HG03558 (cell line): ENCODE measurements at regions not wholly inside any gene's neighbourhood (a gene's known extent, or its start where the extent isn't known, plus 50 kb on each side); places are given as distances from the start of the nearest gene placed in this dataset.
"Not testable (repeated sequence)": the region's sequence is repeated elsewhere in the genome, so short reads cannot be mapped to it uniquely, and the experiment has no call there.

Experiments used
- ATAC-seq: cut with Tn5 transposase; IDR thresholded peaks from one replicate; pipeline ENCODE4 v1.9.1; 2021; ENCODE audit warnings: moderate number of reproducible peaks; ENCODE audit not compliant: unreplicated experiment; ENCODE audit errors: extremely low read depth

GRCh38 chr4:124947622-124948265 lies 235.2 kb upstream of the ANKRD50 start:
- ATAC-seq: no peak

DNA sequence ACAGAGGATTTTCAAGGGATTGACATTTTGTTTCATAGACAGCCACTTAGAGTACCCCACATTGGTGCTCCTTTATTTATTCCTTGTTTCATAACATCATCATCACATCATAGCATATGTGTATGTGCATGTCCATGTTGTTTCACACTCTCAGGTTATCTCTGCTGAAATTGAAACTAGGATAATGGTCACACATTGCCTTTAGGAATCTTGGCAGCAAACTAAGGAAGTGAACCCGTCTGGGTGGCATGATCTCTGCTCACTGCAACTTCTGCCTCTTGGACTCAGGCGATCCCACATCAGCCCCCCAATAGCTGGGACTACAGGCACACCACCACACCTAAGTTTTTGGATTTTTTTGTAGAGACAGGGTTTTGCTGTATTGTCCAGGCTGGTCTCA lies 234.2 kb upstream of the ANKRD50 start:
- ATAC-seq: no peak

DNA sequence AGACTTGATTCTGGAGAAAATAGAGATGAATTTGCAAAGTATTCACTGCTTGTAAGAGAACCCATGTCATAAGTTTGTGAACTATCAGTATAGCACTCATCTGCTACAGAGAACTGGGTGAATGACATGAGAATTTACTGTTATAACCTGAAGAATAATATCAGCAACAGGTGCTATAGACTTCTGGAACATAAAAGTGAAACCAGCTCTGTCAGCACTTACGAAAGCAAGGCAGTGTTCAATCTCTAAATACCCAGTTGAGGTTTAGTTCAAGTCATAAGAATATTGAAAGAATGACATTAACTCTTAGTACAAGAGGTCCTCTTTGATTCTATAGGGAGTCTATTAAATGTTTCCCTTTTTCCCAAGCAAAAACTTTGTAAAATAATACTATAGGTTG lies 232.9 kb upstream of the ANKRD50 start:
- ATAC-seq: no peak

DNA sequence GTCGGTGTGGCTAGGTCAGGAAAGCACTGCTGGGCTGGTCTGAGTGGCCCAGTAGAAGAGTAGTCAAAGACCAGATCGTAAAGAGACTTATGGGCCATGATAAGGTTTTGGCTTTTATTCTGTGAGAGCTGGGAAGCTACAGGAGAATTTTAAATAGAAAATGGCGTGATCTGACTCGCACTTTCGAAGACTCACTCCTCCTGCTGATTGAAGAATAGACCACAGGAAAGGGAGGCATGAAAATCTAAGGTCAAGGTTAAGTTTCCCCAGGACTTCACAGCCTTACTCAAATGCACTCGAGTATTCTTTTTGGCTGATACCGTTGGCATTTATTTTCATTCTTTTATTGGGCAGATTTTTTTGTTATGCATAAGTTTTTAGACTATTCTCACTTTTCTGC lies 231.4 kb upstream of the ANKRD50 start:
- ATAC-seq: no peak

GRCh38 chr4:124943145-124943889 lies 230.8 kb upstream of the ANKRD50 start:
- no peak for ATAC-seq

- ATAC-seq: no peak
Observed at GRCh38 chr4:124941267-124941666, 228.7 kb upstream of the ANKRD50 start.

DNA sequence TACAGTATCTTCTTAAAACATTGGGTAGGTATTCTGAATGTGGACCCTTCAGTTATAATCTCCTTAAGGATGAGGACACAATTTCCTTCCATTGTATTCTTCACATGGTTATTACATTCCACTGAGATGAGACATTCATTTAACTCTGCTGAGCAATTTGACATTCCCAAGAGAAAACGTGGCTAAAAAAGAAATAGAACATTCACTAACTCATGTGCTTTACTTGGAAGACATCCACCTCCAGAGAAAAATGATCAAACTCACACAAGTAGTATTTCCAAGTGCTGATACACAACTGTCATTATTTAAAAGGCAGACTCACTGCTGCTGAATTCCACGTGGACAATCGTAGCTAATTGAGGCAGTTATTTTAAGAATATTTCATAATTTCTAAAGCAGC lies 227.9 kb upstream of the ANKRD50 start:
- no peak for ATAC-seq

- ATAC-seq: no peak
Observed at GRCh38 chr4:124939908-124940307, 227.4 kb upstream of the ANKRD50 start.

- ATAC-seq: no peak
Observed at GRCh38 chr4:124938836-124939235, 226.3 kb upstream of the ANKRD50 start.

- ATAC-seq: no peak
Observed at GRCh38 chr4:124937993-124938392, 225.5 kb upstream of the ANKRD50 start.

DNA sequence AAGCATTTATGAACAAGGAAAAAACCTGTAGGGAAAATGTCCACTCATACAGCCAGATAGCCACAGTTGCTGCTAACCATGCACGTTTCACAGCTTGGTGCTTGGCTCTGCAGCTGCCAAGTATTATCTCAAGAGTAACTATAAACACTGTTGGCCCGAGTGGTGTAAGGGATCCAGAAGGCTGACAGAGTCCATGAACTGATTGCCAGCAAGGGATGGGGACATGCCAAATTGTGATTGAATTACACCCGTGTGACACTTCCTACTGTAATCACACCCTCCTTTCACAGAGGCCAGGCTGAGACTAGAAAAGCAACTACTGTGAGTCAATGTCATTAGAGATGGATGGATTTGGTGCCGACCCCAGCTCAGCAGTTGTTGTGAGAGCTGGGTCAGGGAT lies 223.9 kb upstream of the ANKRD50 start:
- no peak for ATAC-seq

- ATAC-seq: no peak
Observed at GRCh38 chr4:124934916-124935315, 222.4 kb upstream of the ANKRD50 start.

- ATAC-seq: no peak
Observed at GRCh38 chr4:124933521-124933920, 221.0 kb upstream of the ANKRD50 start.

DNA sequence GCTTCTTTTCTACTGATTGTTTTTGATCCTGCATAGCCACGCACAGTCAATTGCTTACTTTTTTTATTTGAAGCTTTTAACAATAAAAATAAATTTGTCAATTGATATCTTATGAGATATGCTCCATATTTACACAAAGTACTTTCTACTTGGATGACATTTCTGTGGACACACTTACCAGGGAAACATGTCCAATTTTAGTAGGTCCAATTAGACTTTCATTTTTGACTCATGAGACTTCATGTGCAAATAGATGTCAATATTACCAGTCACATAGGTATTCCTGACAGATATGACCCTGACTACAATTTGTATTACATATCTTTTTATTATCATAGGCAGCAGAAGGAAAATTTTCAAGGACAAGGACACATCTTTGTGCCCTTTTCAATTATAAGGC lies 219.9 kb upstream of the ANKRD50 start:
- no peak for ATAC-seq

DNA sequence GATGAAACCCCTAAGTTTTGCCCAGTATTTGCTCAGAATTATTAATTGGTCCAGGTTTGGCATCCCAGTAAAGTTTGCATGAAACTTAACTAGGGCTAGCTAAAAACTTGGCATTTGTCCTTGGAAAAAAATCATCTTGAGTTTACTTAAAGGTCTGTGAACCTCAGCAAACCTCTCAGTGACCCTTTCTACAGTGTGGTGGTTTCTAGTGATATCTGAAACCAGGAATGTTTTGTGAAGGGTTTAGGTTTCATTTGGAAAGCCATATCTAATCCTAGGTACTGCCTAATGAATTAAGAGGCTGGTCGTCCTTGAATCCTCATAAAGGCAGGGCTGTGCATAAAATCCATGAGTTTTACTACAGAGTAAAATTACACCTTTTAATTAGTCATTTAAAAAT lies 218.5 kb upstream of the ANKRD50 start:
- ATAC-seq: no peak

DNA sequence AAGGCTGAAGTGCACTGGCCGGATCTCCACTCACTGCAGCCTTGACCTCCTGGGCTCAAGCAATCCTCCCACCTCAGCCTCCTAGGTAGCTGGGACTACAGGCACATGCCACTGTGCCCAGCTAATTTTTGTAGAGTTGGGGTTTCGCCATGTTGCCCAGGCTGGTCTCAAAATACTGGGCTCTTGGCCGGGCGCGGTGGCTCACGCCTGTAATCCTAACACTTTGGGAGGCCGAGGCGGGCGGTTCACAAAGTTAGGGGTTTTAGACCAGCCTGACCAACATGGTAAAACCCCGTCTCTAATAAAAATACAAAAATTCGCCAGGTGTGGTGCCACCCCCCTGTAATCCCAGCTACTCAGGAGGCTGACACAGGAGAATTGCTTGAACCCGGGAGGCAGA lies 210.2 kb upstream of the ANKRD50 start:
- not testable (repeated sequence) for ATAC-seq

DNA sequence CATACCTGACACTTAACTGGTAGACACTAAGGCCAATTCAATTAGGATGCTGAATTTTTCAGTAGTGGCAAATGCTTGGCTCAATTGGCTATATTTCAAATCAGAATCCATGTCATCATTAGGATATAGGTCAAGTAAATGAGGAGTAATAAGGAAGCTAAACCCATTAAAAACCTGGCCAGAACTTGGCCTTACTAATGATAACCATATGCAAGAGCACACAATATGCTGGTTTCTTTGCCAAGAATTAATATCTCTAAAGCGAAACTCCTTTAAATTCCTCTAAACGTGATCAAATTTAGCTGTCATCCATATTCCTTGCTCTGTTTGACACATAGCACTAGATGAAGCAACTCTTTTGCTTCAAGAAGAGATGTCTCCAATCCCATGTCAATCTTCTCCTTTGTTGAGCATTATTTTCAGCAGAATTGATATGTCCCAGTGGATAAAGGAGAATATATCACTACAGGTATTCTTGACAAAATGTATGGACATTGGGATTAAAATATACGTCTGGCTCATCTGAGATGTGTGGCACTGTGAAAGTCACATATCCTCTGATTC lies 206.1 kb upstream of the ANKRD50 start:
- ATAC-seq: no peak

GRCh38 chr4:124915073-124915472 lies 202.5 kb upstream of the ANKRD50 start:
- ATAC-seq: no peak

GRCh38 chr4:124913237-124913636 lies 200.7 kb upstream of the ANKRD50 start:
- no peak for ATAC-seq

GRCh38 chr4:124910327-124910726 lies 197.8 kb upstream of the ANKRD50 start:
- ATAC-seq: no peak

GRCh38 chr4:124907881-124908280 lies 195.3 kb upstream of the ANKRD50 start:
- no peak for ATAC-seq

GRCh38 chr4:124905441-124905840 lies 192.9 kb upstream of the ANKRD50 start:
- ATAC-seq: no peak
